ENCODE measurements at regions not wholly inside any gene's neighbourhood (a gene's known extent, or its start where the extent isn't known, plus 50 kb on each side); places are given as distances from the start of the nearest gene placed in this dataset.

GRCh38 chr12:58458102-58458501 lies 462.2 kb downstream of the LRIG3 start:
- intact Hi-C loops (cut with DNase I): no loop called here
- TF ChIP-seq CTCF (IDR thresholded peaks at IDR 0.05) (no peak), POLR2A (IDR thresholded peaks at IDR 0.05) (no peak)
- no peak overlapping the region for H3K27ac ChIP-seq
- H3K27me3 ChIP-seq: no peaks in the 10 kb centered on the region
- 75 to 82% methylated on average over 1 of the region's 1 CpG for WGBS, 2 donors
- no peaks in the 10 kb centered on the region for H3K4me1 ChIP-seq
- no peak overlapping the region for H3K4me3 ChIP-seq
- DNase-seq: no peak
- no peaks in the 10 kb centered on the region for H3K36me3 ChIP-seq
- H3K9me3 ChIP-seq: no peaks in the 10 kb centered on the region

GRCh38 chr12:58459191-58459590 lies 461.1 kb downstream of the LRIG3 start:
- no peak for DNase-seq
- H3K27me3 ChIP-seq: no peaks in the 10 kb centered on the region
- H3K9me3 ChIP-seq: no peaks in the 10 kb centered on the region
- intact Hi-C loops (cut with DNase I): no loop called here
- H3K4me3 ChIP-seq: no peak overlapping the region
- H3K4me1 ChIP-seq: no peaks in the 10 kb centered on the region
- TF ChIP-seq POLR2A (IDR thresholded peaks at IDR 0.05) (no peak), CTCF (IDR thresholded peaks at IDR 0.05) (no peak)
- H3K27ac ChIP-seq: no peak overlapping the region
- H3K36me3 ChIP-seq: no peaks in the 10 kb centered on the region

GRCh38 chr12:58463051-58463450 lies 457.3 kb downstream of the LRIG3 start:
- no peak overlapping the region for H3K4me3 ChIP-seq
- H3K27me3 ChIP-seq: no peaks in the 10 kb centered on the region
- no peak for DNase-seq
- intact Hi-C loops (cut with DNase I): no loop called here
- H3K36me3 ChIP-seq: no peaks in the 10 kb centered on the region
- no peak for TF ChIP-seq CTCF (IDR thresholded peaks at IDR 0.05)
- no peak for TF ChIP-seq POLR2A (IDR thresholded peaks at IDR 0.05)
- H3K4me1 ChIP-seq: no peaks in the 10 kb centered on the region
- 72 to 84% methylated on average over 3 of the region's 3 CpGs for WGBS, 2 donors
- H3K27ac ChIP-seq: no peak overlapping the region
- peaks cover 0 to 11% (median 0%) of the 10 kb centered on the region in 3 donors for H3K9me3 ChIP-seq

- no peak for DNase-seq
- no peaks in the 10 kb centered on the region for H3K4me1 ChIP-seq
- no peak overlapping the region for H3K27ac ChIP-seq
- 57 to 81% methylated on average over 2 of the region's 2 CpGs for WGBS, 2 donors
- no peak overlapping the region for H3K4me3 ChIP-seq
- no peaks in the 10 kb centered on the region for H3K36me3 ChIP-seq
- no peaks in the 10 kb centered on the region for H3K27me3 ChIP-seq
- TF ChIP-seq POLR2A (IDR thresholded peaks at IDR 0.05) (no peak), CTCF (IDR thresholded peaks at IDR 0.05) (no peak)
- intact Hi-C loops (cut with DNase I): no loop called here
- H3K9me3 ChIP-seq: peaks cover 0 to 11% (median 0%) of the 10 kb centered on the region in 3 donors
Observed at GRCh38 chr12:58465418-58465817, 454.9 kb downstream of the LRIG3 start.

- Histone ChIP-seq H3K27ac (no peak overlapping the region), H3K4me3 (no peak overlapping the region), H3K27me3 (no peaks in the 10 kb centered on the region), H3K4me1 (no peaks in the 10 kb centered on the region), H3K9me3 (peaks cover 0 to 11% (median 0%) of the 10 kb centered on the region in 3 donors), H3K36me3 (no peaks in the 10 kb centered on the region)
- DNase-seq: no peak
- TF ChIP-seq CTCF (IDR thresholded peaks at IDR 0.05): no peak
- TF ChIP-seq POLR2A (IDR thresholded peaks at IDR 0.05): no peak
- 64 to 65% methylated on average over 1 of the region's 1 CpG for WGBS, 2 donors
- intact Hi-C loops (cut with DNase I): no loop called here
Observed at GRCh38 chr12:58470266-58471010, 449.9 kb downstream of the LRIG3 start.

Measured in esophagus squamous epithelium (tissue), 5 donors.